ENCODE measurements at regions not wholly inside any gene's neighbourhood (a gene's known extent, or its start where the extent isn't known, plus 50 kb on each side); places are given as distances from the start of the nearest gene placed in this dataset.

- H3K27me3 ChIP-seq, result no peaks in the 10 kb centered on the region
- no peak overlapping the region for H3K4me3 ChIP-seq
- TF ChIP-seq POLR2A (IDR thresholded peaks at IDR 0.05) (no peak), CTCF (IDR thresholded peaks at IDR 0.05) (no peak)
- H3K36me3 ChIP-seq, result no peaks in the 10 kb centered on the region
- WGBS (ENCODE audit: insufficient coverage, low coverage, low lambda C conversion rate, missing lambda C conversion rate), result 81% methylated on average over 2 of the region's 3 CpGs
- intact Hi-C loops (cut with DNase I), result no loop called here
- no peaks in the 10 kb centered on the region for H3K9me3 ChIP-seq
- no peak for ATAC-seq
- no peak for DNase-seq
- H3K4me1 ChIP-seq, result no peaks in the 10 kb centered on the region
- H3K27ac ChIP-seq, result no peak overlapping the region
Observed at GRCh38 chr4:12304905-12305304, 876.2 kb upstream of the HS3ST1 start.

- 38% methylated on average over 1 of the region's 1 CpG for WGBS (ENCODE audit: insufficient coverage, low coverage, low lambda C conversion rate, missing lambda C conversion rate)
- intact Hi-C loops (cut with DNase I), result no loop called here
- Histone ChIP-seq H3K4me1 (no peaks in the 10 kb centered on the region), H3K36me3 (no peaks in the 10 kb centered on the region), H3K9me3 (no peaks in the 10 kb centered on the region), H3K27me3 (no peaks in the 10 kb centered on the region), H3K27ac (no peak overlapping the region), H3K4me3 (no peak overlapping the region)
- ATAC-seq, result no peak
- no peak for DNase-seq
- TF ChIP-seq CTCF (IDR thresholded peaks at IDR 0.05), result no peak
- no peak for TF ChIP-seq POLR2A (IDR thresholded peaks at IDR 0.05)
Observed at GRCh38 chr4:12296366-12296765, 867.7 kb upstream of the HS3ST1 start.

GRCh38 chr4:12293906-12294525, 865.3 kb upstream of the HS3ST1 start:
- TF ChIP-seq POLR2A (IDR thresholded peaks at IDR 0.05), result no peak
- no peak for TF ChIP-seq CTCF (IDR thresholded peaks at IDR 0.05)
- ATAC-seq (no peak), DNase-seq (no peak)
- intact Hi-C loops (cut with DNase I), result no loop called here
- H3K27ac ChIP-seq, result no peak overlapping the region
- no peaks in the 10 kb centered on the region for H3K27me3 ChIP-seq
- no peaks in the 10 kb centered on the region for H3K4me1 ChIP-seq
- H3K36me3 ChIP-seq, result no peaks in the 10 kb centered on the region
- no peaks in the 10 kb centered on the region for H3K9me3 ChIP-seq
- 100% methylated on average over 1 of the region's 1 CpG for WGBS (ENCODE audit: insufficient coverage, low coverage, low lambda C conversion rate, missing lambda C conversion rate)
- H3K4me3 ChIP-seq, result no peak overlapping the region

- H3K36me3 ChIP-seq, result no peaks in the 10 kb centered on the region
- H3K4me3 ChIP-seq, result no peak overlapping the region
- no peaks in the 10 kb centered on the region for H3K4me1 ChIP-seq
- intact Hi-C loops (cut with DNase I), result no loop called here
- ATAC-seq (no peak), DNase-seq (no peak)
- no peaks in the 10 kb centered on the region for H3K9me3 ChIP-seq
- 83% methylated on average over 5 of the region's 5 CpGs for WGBS (ENCODE audit: insufficient coverage, low coverage, low lambda C conversion rate, missing lambda C conversion rate)
- no peaks in the 10 kb centered on the region for H3K27me3 ChIP-seq
- no peak overlapping the region for H3K27ac ChIP-seq
- TF ChIP-seq POLR2A (IDR thresholded peaks at IDR 0.05), result no peak
- no peak for TF ChIP-seq CTCF (IDR thresholded peaks at IDR 0.05)
Observed at GRCh38 chr4:12286351-12286750, 857.7 kb upstream of the HS3ST1 start.

DNA sequence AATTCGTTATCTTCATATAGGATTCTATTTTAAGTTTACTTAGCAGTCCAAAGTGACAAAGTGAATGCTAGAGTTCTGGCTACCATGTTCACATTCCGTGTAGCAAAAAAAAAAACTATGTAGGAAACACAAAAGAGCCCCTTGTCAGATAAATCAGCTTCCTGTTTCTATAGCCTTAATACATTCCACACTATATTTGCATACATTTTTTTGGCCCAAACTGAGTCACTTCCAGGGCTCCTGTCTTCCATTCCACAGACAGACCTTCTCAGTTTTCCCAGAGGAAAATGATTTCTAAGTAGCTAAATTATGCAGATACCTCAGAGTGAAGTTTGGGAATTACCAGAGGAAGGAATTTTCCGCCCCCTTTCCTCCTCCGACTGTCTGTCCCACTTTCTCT, 841.9 kb upstream of the HS3ST1 start:
- Histone ChIP-seq H3K9me3 (no peaks in the 10 kb centered on the region), H3K27ac (no peak overlapping the region), H3K27me3 (no peaks in the 10 kb centered on the region), H3K36me3 (no peaks in the 10 kb centered on the region), H3K4me3 (no peak overlapping the region), H3K4me1 (no peaks in the 10 kb centered on the region)
- intact Hi-C loops (cut with DNase I), result no loop called here
- no peak for ATAC-seq
- no peak for DNase-seq
- 22% methylated on average over 4 of the region's 4 CpGs for WGBS (ENCODE audit: insufficient coverage, low coverage, low lambda C conversion rate, missing lambda C conversion rate)
- TF ChIP-seq CTCF (IDR thresholded peaks at IDR 0.05), result no peak
- TF ChIP-seq POLR2A (IDR thresholded peaks at IDR 0.05), result no peak

Measured in right lobe of liver (tissue), 6 donors.